K562 (cell line): ENCODE measurements at regions not wholly inside any gene's neighbourhood (a gene's known extent, or its start where the extent isn't known, plus 50 kb on each side); places are given as distances from the start of the nearest gene placed in this dataset.
A peak's percentile ranks its signal among the peaks of the same experiment; 100 is the strongest.
"Not testable (repeated sequence)": the region's sequence is repeated elsewhere in the genome, so short reads cannot be mapped to it uniquely, and the experiment has no call there.

Source experiments
- ATAC-seq: fragments of 200-7000 bp; cut with Tn5 transposase; 3 replicates; pipeline ENCODE4 v1.9.1; 2020; ENCODE audit warnings: moderate library complexity
- BruUV-seq: library from RNA; stranded (reverse); fragments of 400-500 nt; replicated peaks from 2 replicates; lab custom pipeline; 2021; lab: Mats Ljungman, UMichigan
- CTCF ChIA-PET: fragments of 300-600 bp; formaldehyde crosslinking; extraction: SDS; loops from one replicate; lab custom pipeline; 2021; ENCODE audit warnings: low intra/inter-chr PET ratio; lab: Yijun Ruan, JAX
- POLR2A ChIA-PET: fragments of 300-600, 350-650 bp; sonication (Branson Sonifier 250); formaldehyde crosslinking; extraction: SDS; loops from one replicate; lab custom pipeline; 2021; ENCODE audit warnings: antibody characterized with exemption, inconsistent platforms; lab: Yijun Ruan, JAX
- DNase-seq, 4 experiments: peaks; one replicate each; pipeline versions ENCODE4 v3.0.0 to v3.0.0-alpha.2; 2011 to 2018; ENCODE audit warnings: low spot score in 3 of 4, mixed read lengths in 3 of 4; ENCODE audit errors: extremely low read depth in 1 of 4
- FAIRE-seq: peaks from 2 replicates; lab custom pipeline; 2011; peaks lifted over from hg19 to GRCh38; lab: Jason Lieb, UNC
- H2AFZ ChIP-seq: 2 replicates; pipeline ENCODE4 v1.6.0; 2011; ENCODE audit warnings: low read depth, low read length, control low read depth, inconsistent platforms
- H3K27ac ChIP-seq: fragments of 200-600 bp; 3 replicates; pipeline ENCODE4 v1.8.0; 2011; ENCODE audit warnings: low read depth, mild to moderate bottlenecking, control low read depth, inconsistent platforms, low read length, moderate library complexity, mixed read lengths; ENCODE audit errors: extremely low read depth
- H3K27me3 ChIP-seq, 2 experiments: fragments of 300-600 bp in 1 of 2; 2 replicates in 1 of 2; 3 replicates in 1 of 2; pipeline versions ENCODE4 v1.6.0 to v1.8.0; 2011; ENCODE audit warnings: inconsistent platforms in 2 of 2, low read length in 2 of 2, mild to moderate bottlenecking in 1 of 2, mixed read lengths in 1 of 2, moderate library complexity in 1 of 2; ENCODE audit not compliant: control insufficient read depth in 2 of 2, insufficient read depth in 2 of 2
- H3K36me3 ChIP-seq: fragments of 300-600 bp; 3 replicates; pipeline ENCODE4 v1.8.0; 2011; ENCODE audit warnings: mild to moderate bottlenecking, low read length, inconsistent platforms; ENCODE audit not compliant: control insufficient read depth, insufficient read depth
- H3K4me1 ChIP-seq, 2 experiments: fragments of 200-600 bp in 1 of 2; replicated peaks in 1 of 2; 2 replicates in 1 of 2; 3 replicates in 1 of 2; pipeline versions ENCODE4 v1.5.1 to v1.8.0; 2011; ENCODE audit warnings: inconsistent platforms in 2 of 2, low read length in 2 of 2, mild to moderate bottlenecking in 1 of 2, mixed read lengths in 1 of 2, moderate library complexity in 1 of 2; ENCODE audit not compliant: control insufficient read depth in 2 of 2, insufficient read depth in 2 of 2
- H3K4me2 ChIP-seq: 2 replicates; pipeline ENCODE4 v1.6.1; 2011; ENCODE audit warnings: low read length, control low read depth, inconsistent platforms, mixed read lengths; ENCODE audit not compliant: insufficient read depth
- H3K4me3 ChIP-seq: fragments of 200-600 bp; sonication (generic), shearing (Covaris generic); 2 replicates; pipeline ENCODE4 v1.5.1; 2016; ENCODE audit warnings: control low read depth, inconsistent platforms
- H3K79me2 ChIP-seq: fragments of 200-600 bp; 3 replicates; pipeline ENCODE4 v1.8.0; 2011; ENCODE audit warnings: low read length, inconsistent platforms; ENCODE audit not compliant: control insufficient read depth, insufficient read depth
- H3K9ac ChIP-seq, 2 experiments: 2 replicates each; pipeline versions ENCODE4 v1.6.0 to v1.6.1; 2011; ENCODE audit warnings: low read depth in 2 of 2, low read length in 2 of 2, control low read depth in 1 of 2, inconsistent platforms in 1 of 2, mild to moderate bottlenecking in 1 of 2, mixed read lengths in 1 of 2; ENCODE audit not compliant: insufficient read depth in 1 of 2
- H3K9me1 ChIP-seq: one replicate; pipeline ENCODE4 v1.6.0; 2011; ENCODE audit warnings: inconsistent platforms, mild to moderate bottlenecking, low read length, moderate library complexity; ENCODE audit not compliant: control insufficient read depth, insufficient read depth
- H3K9me3 ChIP-seq: replicated peaks from 2 replicates; pipeline ENCODE4 v1.5.1; 2011; ENCODE audit warnings: low read depth, low read length, inconsistent platforms; ENCODE audit not compliant: control insufficient read depth, insufficient read depth
- H4K20me1 ChIP-seq: replicated peaks from 2 replicates; pipeline ENCODE4 v1.6.1; 2011; ENCODE audit warnings: low read length, inconsistent platforms, mixed read lengths; ENCODE audit not compliant: control insufficient read depth, insufficient read depth
- EGR1 ChIP-seq: fragments of 450-650 bp; conservative IDR thresholded peaks from 2 replicates; pipeline ENCODE4 v1.6.1; 2017; ENCODE audit warnings: mild to moderate bottlenecking
- GTF2F1 ChIP-seq: IDR thresholded peaks from 2 replicates; pipeline ENCODE4 v1.6.1; 2011; ENCODE audit warnings: low read depth, low read length, improper control_type of control experiment
- HMG20B ChIP-seq: fragments of 250-450 bp; sonication (Bioruptor Pico); IDR thresholded peaks from 2 replicates; pipeline ENCODE4 v1.5.0; 2021; ENCODE audit warnings: mild to moderate bottlenecking
- MTA3 ChIP-seq: fragments of 450-650 bp; formaldehyde crosslinking; IDR thresholded peaks from 2 replicates; pipeline ENCODE4 v1.6.1; 2017; ENCODE audit warnings: mild to moderate bottlenecking, borderline replicate concordance
- SMAD2 ChIP-seq: fragments of 150-350 bp; IDR thresholded peaks from 2 replicates; pipeline ENCODE4 v1.6.1; 2014; ENCODE audit warnings: low read depth, mild to moderate bottlenecking, low read length
- ZEB2 ChIP-seq: fragments of 450-650 bp; IDR thresholded peaks from 2 replicates; pipeline ENCODE4 v1.6.1; 2016
- ZKSCAN1 ChIP-seq: fragments of 150-350 bp; IDR thresholded peaks from 2 replicates; pipeline ENCODE4 v1.6.1; 2016; ENCODE audit warnings: low read depth, low read length
- ZNF121 ChIP-seq: sonication (generic); formaldehyde crosslinking; conservative IDR thresholded peaks from 2 replicates; pipeline ENCODE4 v1.8.0; 2022; ENCODE audit warnings: missing genetic modification reagents
- ZNF133 ChIP-seq: fragments of 250-450 bp; sonication (Bioruptor Pico); IDR thresholded peaks from 2 replicates; pipeline ENCODE4 v1.4.0; 2020; ENCODE audit warnings: mild to moderate bottlenecking
- ZNF134 ChIP-seq: fragments of 250-450 bp; sonication (Bioruptor Pico); conservative IDR thresholded peaks from 2 replicates; pipeline ENCODE4 v1.4.0; 2020
- ZNF668 ChIP-seq: fragments of 250-450 bp; sonication (Bioruptor Pico); IDR thresholded peaks from 2 replicates; pipeline ENCODE4 v1.8.0; 2022; ENCODE audit warnings: mild to moderate bottlenecking, inconsistent platforms
- WGBS: fragments of 100-300 bp; shearing (Covaris generic); methylation state at CpG from one replicate; pipeline ENCODE4 v1.1.6; 2016; ENCODE audit warnings: low coverage, mixed read lengths; ENCODE audit not compliant: insufficient coverage; ENCODE audit errors: missing lambda C conversion rate; 5-methylcytosine and 5-hydroxymethylcytosine counted together
- in situ Hi-C: fragments of 300-500 bp; cut with MboI; formaldehyde crosslinking; loops from 4 replicates; pipeline ENCODE4 v1.15.0; 2018; ENCODE audit warnings: inconsistent platforms, mixed read lengths
- intact Hi-C: fragments of 100-400 bp; cut with micrococcal nuclease; formaldehyde crosslinking; loops from 2 replicates; pipeline ENCODE4 v1.14.2; 2022
- TF ChIP-seq, protein P1 (sequence below): fragments of 450-650 bp; IDR thresholded peaks from 2 replicates; pipeline ENCODE4 v1.6.1; 2016
- TF ChIP-seq, protein P2 (sequence below): fragments of 450-650 bp; IDR thresholded peaks from 2 replicates; pipeline ENCODE4 v1.6.1; 2017; ENCODE audit warnings: antibody characterized with exemption
- TF ChIP-seq, protein P3 (sequence below): fragments of 450-650 bp; IDR thresholded peaks from 2 replicates; pipeline ENCODE4 v1.7.0; 2016; ENCODE audit warnings: borderline replicate concordance

DNA sequence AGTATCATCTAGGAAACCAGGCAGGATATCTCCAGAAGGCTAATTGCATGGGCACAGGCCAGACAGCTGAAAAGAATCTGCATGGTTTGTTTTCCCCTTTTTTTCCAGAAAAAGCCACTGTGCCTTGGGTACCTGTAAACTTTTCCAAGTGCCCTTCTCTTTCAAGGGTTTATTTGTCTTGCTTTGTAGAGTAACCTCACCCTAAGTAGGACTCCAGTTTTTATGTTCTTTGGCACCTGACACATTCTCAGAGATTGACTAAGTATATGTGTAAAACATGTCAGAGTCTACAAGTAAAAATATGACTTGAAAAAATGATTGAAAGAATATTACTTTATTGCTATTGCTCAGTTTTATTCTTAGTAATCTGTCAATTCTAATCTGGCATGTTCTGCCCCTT is 70.7 kb upstream of the TEX13C start:
- CTCF ChIA-PET, result no interaction called here
- no peak for TF ChIP-seq ZNF668 (CRISPR knock-in tag)
- TF ChIP-seq ZNF121 (CRISPR knock-in tag), result no peak
- TF ChIP-seq, protein P1, sequence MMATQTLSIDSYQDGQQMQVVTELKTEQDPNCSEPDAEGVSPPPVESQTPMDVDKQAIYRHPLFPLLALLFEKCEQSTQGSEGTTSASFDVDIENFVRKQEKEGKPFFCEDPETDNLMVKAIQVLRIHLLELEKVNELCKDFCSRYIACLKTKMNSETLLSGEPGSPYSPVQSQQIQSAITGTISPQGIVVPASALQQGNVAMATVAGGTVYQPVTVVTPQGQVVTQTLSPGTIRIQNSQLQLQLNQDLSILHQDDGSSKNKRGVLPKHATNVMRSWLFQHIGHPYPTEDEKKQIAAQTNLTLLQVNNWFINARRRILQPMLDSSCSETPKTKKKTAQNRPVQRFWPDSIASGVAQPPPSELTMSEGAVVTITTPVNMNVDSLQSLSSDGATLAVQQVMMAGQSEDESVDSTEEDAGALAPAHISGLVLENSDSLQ, result no peak
- TF ChIP-seq ZKSCAN1, result no peak
- TF ChIP-seq GTF2F1, result no peak
- TF ChIP-seq, protein P2, sequence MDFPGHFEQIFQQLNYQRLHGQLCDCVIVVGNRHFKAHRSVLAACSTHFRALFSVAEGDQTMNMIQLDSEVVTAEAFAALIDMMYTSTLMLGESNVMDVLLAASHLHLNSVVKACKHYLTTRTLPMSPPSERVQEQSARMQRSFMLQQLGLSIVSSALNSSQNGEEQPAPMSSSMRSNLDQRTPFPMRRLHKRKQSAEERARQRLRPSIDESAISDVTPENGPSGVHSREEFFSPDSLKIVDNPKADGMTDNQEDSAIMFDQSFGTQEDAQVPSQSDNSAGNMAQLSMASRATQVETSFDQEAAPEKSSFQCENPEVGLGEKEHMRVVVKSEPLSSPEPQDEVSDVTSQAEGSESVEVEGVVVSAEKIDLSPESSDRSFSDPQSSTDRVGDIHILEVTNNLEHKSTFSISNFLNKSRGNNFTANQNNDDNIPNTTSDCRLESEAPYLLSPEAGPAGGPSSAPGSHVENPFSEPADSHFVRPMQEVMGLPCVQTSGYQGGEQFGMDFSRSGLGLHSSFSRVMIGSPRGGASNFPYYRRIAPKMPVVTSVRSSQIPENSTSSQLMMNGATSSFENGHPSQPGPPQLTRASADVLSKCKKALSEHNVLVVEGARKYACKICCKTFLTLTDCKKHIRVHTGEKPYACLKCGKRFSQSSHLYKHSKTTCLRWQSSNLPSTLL, result no peak
- no peak for TF ChIP-seq MTA3
- TF ChIP-seq ZNF133 (CRISPR knock-in tag), result no peak
- no peak for TF ChIP-seq ZNF134 (CRISPR knock-in tag)
- TF ChIP-seq EGR1, result no peak
- TF ChIP-seq ZEB2, result no peak
- no peak for TF ChIP-seq SMAD2
- no peak for TF ChIP-seq HMG20B (CRISPR knock-in tag)
- TF ChIP-seq, protein P3, sequence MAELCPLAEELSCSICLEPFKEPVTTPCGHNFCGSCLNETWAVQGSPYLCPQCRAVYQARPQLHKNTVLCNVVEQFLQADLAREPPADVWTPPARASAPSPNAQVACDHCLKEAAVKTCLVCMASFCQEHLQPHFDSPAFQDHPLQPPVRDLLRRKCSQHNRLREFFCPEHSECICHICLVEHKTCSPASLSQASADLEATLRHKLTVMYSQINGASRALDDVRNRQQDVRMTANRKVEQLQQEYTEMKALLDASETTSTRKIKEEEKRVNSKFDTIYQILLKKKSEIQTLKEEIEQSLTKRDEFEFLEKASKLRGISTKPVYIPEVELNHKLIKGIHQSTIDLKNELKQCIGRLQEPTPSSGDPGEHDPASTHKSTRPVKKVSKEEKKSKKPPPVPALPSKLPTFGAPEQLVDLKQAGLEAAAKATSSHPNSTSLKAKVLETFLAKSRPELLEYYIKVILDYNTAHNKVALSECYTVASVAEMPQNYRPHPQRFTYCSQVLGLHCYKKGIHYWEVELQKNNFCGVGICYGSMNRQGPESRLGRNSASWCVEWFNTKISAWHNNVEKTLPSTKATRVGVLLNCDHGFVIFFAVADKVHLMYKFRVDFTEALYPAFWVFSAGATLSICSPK, result no peak
- TF ChIP-seq, all 486 proteins: peak for 0
- in situ Hi-C loops, result no loop called here
- Histone ChIP-seq H3K4me2 (no peak overlapping the region), H2AFZ (0 out of 2 replicates have a peak overlapping the region, but pooled peaks have one; percentile 12), H3K9me3 (no peaks in the 10 kb centered on the region), H3K9ac (no peak overlapping the region), H3K4me3 (no peak overlapping the region), H3K9me1 (no peaks in the 10 kb centered on the region), H3K4me1 (no peaks in the 10 kb centered on the region), H3K79me2 (no peaks in the 10 kb centered on the region), H4K20me1 (no peaks in the 10 kb centered on the region), H3K36me3 (no peaks in the 10 kb centered on the region), H3K27me3 (no peaks in the 10 kb centered on the region), H3K27ac (no peak overlapping the region)
- no TSS peak for BruUV-seq
- FAIRE-seq (no peak), DNase-seq (no peak), ATAC-seq (no peak)
- intact Hi-C loops, result no loop called here
- POLR2A ChIA-PET, result no interaction called here

DNA sequence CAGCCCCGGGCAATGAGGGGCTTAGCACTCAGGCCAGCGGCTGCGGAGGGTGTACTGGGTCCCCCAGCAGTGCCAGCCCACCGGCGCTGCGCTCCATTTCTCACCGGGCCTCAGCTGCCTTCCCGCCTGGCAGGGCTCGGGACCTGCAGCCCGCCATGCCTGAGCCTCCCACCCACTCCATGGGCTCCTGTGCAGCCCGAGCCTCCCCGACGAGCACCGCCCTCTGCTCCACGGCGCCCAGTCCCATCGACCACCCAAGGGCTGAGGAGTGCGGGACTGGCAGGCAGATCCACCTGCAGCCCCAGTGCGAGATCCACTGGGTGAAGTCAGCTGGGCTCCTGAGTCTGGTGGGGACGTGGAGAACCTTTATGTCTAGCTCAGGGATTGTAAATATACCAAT is 63.9 kb upstream of the TEX13C start:
- no CpG with 5 or more reads among the region's 20 CpGs for WGBS
- H3K27me3 ChIP-seq, FAIRE-seq, H3K4me1 ChIP-seq, ATAC-seq, CTCF ChIA-PET, H3K9me3 ChIP-seq, H3K4me2 ChIP-seq, H3K4me3 ChIP-seq, H3K9ac ChIP-seq, H3K27ac ChIP-seq, H3K79me2 ChIP-seq, in situ Hi-C loops, BruUV-seq, intact Hi-C loops, H3K9me1 ChIP-seq, DNase-seq, H4K20me1 ChIP-seq, H2AFZ ChIP-seq, H3K36me3 ChIP-seq, POLR2A ChIA-PET: not testable (repeated sequence)
